Stimulated activated CD4-positive, alpha-beta T cell treated with anti-CD3 and anti-CD28 coated beads, TNF-alpha, amount 100 ng/mL, for 48 hours (primary cell): ENCODE measurements at regions not wholly inside any gene's neighbourhood (a gene's known extent, or its start where the extent isn't known, plus 50 kb on each side); places are given as distances from the start of the nearest gene placed in this dataset.

Experiments used
- DNase-seq, 3 donors: peaks; one replicate each; pipeline ENCODE4 v3.0.0-alpha.2; 2020; ENCODE audit warnings: low read depth in 3 of 3

DNA sequence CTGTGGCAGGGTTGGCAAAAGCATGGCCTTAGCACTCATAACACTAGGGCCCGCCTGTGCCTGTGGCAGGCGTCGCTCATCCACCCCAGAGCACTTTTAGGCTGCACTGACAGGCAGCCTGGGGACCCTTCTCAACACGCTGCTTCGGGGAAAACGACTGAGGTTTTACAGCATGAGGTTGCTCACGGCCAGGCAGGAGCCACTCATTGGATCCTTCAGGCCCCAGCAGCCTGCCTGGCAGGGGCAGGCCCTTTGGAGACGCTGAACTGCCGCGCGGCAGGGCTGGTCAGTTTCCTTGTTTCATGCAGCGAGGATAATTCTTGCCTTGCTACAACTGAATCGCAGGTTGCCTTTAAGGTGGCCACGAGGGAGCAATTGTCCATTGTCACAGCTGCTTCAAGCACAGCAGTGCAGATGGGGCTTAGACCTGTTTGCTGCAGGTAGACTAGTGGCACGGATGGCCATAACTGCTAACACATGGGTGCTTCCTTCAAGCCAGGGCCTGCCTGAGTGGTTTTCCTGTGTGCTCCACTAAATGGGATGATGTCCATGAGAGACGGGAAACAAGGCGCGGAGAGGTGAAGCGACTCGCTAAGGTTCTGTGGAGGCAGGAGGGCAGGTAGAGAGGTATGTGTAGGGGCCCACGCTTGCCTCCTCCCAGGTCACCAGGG lies 49.9 kb upstream of the HS6ST1 start:
- no peak for DNase-seq

DNA sequence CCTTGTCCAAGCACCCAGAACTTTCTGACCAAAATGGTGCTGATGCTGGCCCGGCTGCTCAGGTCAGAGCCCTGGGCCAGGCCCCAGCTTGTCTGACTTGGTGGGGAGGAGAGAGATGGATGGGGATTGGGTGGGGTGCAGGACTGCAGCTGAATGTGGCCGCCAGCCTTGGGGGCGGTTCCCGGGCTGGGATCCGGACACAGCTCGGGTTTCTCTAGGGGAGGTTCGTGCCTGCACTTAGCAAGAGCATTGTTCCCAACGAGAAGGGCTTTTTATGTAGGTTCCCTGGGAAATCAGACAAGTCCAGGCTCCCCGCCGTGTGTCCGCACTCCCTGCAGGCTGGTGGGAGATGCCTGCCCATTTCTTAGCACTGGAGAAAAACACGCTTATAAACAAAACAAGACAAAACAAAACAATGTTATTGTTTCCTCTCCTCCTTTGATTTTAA lies 50.5 kb upstream of the HS6ST1 start:
- no peak for DNase-seq

DNA sequence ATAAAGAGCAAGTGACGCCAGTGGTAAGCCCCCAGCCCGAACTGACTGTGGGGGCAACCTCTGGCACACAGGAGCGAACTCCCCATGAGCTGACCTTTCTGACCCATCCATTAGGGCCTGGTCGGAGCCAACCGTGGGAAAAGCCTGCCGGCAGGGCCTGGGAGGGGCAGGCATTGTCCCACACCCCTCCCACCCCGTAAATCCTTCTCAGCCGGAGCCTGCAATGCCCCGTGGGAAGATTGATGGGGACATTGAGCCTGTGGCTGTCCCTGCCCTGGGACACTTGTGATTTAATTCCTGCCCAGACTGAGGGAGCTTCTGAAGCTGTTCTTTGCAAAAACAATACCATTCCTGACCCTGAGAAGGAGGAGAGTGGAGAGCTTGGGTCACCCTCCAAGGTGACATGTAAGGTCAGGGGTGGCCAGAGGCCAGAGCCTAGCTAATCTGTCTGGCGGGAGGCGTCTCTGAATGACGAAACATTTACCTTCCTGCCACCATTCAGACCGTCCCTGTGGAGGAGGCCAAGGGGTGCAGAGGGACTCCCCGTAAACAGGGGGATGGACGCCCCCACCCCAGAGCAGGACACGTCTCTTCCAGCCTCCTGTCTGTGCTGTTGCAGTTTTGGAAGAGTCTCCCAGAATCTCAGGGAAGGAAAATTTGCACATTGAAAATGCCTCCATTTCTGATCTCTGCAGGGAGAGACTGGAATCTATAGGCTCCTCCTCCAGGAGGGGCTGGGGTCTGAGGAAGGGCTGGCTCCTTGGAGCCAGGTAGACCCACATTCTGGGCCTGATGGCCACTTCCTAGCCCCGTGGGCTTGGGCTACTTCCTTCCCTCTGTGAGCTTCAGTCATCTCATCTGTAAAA lies 51.2 kb upstream of the HS6ST1 start:
- DNase-seq = no peak

DNA sequence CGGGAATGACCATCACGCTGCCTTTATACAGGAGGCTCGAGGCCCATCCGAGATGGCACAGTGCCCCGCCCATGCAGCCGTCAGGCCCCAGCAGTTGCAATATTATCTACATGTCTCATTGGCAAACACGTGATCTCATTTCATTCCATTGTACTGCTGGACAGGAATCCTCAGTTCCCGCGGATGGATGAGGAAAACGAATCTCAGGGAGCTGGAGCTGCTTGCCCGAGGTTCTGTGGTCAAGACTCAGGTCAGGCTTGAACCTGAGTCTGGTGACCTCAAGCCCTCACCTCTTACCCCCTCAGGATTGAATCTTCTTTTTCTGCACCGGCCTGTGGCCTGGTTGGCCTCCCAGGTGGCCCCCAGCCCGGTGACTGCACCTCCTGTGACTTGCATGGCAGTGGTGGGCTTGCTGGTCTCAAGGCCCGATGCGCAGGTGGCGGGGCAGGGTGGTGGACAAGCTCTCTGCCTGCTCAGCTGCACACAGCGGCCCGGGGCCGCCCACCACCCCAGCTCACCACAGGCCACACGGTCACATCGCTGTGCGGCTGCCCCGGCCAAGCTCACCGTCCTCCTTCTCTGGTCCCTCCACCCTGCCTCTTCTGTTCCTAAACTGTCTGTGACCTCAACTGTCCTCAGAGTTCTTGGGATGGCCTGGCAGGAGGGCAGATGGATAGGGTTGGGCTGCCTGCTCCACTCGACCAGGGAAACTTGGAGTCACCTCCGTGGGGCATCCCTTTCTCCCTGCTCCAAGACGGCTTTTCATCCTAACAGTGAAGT lies 52.0 kb upstream of the HS6ST1 start:
- DNase-seq = no peak

DNA sequence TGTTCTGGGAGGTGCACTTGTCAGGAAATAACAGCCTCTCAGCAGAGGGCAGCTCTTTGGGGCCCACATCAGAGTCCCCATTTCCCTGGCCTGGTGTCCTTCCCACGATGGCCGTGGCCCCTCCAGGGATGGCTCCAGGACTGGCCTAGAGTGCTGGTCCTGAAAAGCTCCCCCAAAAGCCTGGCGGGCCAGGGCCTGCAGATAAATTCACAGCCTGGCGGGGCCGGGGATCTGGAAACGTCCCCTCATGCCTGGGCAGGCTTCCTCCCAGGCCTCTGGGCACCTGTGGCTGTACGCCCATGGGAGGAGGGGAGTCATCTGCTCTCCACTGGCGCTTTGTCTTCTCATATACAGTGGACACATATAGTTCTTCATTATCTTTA lies 52.6 kb upstream of the HS6ST1 start:
- DNase-seq = no peak

DNA sequence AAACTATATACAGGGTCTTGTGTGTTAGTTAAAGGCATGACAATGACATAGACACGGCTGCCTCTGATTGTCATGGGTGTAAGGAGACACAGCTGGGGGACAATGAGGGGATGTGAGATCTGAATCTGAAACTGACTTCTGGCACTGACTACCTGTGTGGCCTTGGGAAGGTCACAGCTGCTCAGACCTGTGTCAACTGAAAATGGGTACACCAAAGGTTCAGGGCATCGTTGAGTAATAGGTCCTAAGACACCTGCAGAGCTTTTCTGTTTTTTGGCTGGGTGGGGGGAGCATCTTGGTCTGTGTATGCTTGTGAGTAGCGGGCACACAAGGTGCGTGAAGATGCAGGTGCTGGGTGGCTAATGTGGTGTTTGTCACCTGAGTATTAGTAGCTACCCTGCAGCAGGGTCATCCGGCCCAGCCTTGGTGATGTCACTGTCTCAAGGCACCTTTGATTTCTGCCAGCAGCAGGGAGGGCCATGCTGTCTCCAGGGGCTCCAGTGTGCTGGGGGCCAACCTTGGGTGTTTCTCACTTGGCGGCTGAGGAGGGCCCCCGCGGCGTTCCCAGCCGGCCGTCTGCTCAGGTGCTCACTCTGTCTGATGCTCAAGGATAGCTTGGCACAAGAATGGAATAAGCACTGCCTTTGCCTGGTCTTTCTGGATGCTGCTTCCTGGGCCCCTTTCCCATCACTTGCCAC lies 53.1 kb upstream of the HS6ST1 start:
- DNase-seq = no peak

DNA sequence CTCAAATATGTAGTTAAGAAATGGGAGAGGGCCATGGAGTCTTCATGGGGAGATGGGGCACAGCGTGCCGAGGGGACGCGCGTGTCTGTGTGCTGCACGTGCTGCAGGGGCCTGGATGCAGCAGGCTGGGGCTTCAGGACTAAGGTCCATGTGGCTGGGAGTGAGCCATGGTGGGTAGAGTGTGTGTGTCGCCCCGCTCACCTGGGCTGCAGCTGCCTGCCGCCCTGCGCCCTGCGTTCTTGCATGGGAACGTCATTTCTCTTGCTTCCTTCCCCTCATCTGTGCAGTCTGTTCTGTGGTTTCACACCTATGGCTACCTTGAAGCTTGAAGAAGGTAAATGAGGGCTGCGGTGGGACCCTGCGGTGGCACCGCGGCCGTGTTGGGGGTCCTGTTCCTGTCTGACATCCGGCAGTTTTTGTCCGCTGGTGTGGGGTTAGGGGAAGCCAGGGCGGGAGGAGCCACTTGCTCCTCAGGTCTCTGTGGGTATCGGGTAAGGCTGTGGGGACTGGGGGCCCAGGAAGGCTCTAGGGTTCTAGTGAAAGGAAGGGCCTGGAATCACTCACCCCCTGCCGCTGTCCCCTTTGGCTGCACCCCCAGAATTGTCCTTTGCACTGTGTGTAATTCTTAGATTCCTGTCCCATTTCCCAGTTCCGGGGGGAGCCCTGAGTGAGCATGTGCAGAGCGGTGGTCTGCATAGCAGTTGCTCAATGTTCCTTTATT lies 54.1 kb upstream of the HS6ST1 start:
- DNase-seq = no peak

DNA sequence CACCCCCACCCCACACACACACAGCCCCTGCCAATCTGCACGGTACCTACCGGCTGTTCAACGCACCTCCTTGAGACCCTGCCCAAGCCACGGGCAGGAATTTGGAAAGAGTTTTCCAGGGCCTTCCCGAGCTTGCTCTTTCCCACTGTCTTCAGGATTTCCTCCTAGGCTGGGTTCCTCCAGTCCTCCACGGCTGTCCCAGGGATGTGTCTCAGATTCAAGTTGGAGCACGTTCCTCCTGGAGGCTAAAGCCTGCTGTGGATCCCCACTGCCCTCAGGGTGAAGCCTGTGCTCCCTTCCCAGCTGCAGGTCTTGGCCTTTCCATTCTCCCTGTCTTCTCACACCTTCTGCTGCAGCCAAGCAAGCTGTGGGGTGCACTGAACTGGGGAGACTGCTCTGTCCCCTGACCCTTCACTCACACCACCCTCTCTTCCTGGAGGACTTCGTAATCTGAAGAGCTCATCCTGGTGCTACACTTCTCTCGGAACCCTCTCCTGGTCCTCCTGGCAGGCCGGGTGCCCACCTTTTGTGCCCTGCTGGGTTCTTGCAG lies 54.9 kb upstream of the HS6ST1 start:
- DNase-seq = no peak

DNA sequence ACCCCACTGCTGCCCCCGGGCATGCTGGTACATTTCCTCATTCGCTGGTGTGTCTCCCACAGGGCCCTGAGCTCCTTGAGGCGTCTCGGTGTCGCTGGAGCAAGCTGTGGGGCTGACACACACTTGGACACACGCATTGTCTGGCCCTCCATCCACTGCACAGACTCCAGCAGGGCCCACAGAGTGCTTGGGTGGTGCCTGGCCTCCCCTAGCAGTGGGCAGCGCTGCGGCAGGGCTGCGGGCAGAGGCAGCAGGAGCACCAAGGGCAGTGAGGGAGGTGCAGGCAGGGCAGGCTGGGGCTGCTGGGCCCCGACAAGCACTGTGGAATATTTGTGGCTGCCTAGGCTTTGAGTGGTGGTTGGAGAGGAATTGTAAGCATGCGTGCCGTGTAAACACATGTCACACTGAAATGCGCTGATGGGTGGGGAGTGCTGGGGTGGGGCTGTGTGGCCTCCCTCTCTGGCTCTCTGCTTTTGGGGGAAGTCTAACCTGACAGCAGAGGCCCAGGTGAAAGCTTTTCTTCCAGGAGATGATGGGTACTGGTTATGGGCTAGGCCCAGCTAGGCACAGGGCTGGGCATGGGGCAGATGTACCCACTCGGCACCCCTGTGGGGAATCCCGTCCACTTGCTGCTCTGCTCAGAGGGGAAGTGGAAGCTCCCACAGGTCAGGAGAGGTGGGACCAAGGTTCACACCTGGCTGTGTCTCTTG lies 55.5 kb upstream of the HS6ST1 start:
- no peak for DNase-seq

DNA sequence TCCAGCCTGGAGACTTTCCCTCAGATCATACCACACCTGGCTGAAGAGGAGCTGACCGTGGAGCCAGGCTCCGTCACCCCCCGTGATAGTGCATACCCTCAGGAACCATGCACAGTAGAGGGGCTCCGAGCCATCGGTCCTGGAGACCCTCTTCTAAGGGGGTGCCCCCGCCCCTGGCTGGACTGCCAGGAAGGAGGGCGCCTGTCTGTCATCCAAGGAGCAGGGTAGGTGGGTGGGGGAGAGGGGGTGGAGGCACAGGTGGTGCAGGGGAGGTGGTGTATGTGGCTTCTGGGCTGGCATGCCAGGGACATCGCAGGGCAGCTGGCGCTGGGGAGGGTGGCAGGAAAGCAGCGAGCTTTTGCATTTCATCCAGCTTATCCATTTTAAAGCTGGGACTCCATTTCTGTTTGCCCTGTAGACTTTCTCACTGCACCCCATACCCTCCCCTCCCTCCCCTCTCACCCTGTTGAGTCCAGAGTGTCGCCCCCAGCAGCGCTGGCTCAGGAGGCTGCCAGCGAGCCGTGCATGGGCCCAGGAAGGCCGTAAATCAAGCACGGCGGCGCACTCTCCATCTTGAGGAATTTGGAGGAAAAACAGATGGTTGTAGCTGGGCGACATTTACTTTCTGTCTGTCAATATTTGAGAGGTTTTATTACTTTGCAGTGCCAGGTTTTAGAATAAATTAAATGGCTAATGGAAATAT lies 56.2 kb upstream of the HS6ST1 start:
- no peak for DNase-seq

DNA sequence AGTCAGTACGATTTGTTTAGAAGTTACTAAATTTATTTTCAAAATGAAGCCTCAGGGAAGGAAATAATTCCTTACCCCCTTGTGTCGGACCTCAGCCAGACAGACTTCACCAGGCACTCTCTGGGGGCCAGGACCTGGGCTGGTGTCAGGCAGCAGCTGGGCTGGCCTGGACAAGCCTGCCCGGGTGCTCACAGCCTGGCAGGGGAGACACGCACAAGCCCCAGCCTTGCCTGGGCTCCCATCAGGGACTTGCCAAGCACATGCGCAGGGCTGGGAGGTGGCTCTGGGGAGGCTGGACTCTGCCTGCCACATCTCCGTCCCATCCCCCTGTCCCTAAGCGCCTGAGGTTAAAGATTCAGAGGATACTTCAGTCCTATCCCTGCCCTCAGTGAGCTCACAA lies 56.8 kb upstream of the HS6ST1 start:
- DNase-seq = no peak

DNA sequence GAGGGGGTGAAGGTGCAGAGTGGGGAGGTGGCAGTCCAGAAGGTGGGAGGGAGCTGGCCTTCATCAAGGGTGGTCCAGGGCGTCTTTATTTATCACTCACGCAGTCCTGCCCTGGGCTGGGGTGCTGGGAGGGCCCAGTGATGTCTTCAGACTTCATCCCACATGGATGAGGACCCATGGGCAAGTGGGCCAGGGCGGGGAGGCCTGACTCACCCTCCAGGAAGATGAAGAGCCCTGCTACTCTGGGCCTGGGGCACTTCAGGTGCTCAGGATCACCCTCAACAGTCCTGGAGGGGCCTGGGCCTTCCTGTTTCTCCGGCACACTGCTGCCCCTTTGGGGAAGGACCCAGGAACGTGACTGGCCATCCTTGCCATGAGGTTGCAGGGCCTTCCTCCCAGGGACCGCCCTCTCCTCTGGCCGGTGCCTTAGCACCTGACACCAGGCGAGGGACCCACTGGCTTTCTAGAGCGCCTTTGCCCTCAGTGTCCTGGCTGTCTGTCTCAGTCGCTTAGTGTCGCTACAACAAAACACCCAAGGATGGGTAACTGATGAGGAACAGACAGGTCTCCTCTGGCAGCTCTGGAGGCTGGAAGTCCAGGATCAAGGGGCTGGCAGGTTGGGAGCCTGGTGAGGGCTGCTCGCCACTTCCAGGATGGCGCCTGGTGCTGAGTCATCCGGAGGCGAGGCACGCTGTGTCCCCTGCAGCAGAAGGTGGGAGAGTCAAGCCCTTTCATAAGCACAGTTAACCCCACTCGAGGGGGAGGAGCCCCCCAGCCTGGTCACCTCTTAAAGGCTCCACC lies 57.8 kb upstream of the HS6ST1 start:
- no peak for DNase-seq

DNA sequence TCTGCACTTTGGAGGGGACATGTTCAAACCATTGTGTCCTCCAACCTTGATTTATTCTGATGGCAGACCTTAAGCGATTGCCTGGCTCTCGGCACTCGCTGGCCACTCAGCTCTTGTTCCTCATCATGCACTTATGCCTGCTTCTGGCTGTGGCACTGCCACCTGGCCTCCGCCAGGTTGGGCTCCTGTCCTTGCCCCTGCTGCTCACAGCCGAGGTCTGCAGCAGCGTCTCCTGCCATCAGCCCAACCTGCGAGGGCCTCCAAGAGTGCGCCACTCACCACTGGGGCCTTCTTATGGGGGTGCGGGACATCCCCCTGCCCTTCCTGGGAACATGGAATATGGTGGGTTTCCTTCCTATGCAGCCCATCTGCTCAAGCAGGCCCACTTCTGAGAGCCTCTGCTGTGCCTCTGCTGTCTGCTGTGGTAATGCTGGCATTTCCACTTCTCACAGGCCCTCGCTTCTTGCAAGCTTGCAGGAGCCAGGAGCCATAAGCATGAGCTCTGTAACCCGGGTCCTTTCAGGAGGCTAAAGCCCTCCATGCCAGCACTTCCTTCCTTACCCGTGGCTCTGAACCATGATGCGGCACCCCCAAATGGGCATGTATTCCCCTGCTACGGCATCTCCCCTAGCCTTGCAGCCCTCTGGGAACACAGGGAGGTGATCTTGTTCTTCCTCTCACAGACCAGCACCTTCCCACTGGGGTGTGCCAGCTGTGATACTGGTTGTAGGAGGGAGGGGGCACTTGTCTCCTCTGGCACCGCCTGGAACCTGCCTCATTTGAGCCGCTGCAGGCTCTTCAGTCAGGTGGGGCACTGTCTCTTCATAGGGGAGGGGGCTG lies 58.6 kb upstream of the HS6ST1 start:
- DNase-seq = no peak

DNA sequence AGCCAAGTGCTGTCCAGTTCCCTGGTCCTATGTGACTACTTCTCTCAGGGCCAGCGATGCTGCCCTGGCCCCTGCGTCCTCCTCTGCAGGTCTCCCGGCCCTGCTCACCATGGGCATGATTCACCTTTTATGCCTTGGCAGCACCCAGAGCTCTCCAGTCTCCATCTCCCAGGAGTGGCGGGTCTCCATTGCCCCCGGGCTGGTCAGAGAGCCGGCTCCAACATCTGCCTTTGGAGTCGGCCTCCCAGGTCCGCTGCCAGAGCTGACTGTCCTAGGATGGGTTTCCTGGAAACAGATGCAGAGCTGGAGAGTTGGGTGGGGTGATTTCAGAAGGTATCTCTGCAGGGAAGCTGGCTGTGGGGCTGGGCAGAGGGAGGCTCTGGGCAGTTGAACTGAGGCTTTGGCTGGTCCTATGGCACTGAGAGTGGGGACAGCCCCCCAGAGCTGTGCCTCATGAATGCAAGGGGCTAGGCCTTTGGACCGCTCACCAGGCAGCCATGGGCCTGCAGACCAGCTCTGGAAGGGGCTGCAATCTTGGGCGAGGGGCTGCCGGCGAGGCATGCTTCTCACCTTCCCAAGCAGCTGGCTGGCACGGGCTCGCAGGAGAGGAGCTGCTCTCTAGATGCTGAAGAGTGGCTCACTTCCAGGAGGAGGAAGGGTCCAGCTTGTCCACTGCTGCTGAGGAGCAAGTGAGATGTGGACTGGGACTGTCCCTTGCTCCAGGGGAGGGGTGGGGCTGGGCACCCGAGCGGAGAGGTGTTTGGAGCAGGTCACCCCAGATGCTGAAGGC lies 59.8 kb upstream of the HS6ST1 start:
- DNase-seq = no peak

DNA sequence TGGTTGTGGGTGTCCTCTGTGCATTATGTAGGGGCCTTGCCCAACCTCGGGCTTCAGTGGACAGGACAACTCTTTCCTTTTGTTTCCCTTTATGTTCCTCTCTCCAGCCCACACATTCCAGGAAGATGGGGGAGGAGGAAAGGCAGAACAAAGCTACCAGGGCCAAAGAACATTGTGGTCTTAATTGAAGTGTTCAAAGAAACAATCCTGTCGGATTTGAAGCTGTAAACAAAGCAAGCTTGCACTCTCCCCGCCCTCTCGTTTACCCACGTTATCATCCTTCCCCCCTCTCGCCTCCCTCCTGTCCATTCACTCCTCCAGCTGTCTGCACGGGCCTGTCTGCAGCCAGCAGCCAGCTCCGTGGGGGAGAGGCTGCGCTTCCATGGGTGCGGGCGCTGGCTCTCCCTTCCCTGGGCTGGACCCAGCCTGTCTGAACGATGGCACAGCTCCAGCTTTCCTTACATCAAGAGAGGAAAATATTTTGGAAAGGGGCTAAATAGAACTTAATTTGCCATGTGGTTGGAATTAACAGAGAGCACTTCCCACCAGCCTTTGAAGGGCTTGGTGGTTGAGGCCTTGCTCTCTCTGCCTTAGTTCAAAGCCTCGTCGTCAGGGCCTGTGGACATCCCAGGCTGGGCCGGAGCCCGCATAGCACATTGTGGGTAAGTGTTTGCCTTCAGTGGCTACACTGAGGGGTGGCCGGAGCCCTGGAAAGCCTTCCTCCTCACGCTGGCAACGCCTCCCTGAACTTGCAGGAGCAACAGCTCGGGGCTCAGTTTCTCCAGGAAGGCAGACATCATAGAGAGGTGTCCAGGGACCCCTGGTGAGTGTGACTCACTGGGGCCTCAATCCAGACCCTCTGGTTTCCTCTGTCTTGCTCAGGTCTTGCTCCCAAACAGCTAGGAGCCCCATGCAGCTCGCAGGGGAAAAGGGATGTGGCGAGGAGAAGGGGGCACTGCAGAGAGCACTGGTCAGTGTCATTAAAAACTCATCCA lies 60.6 kb upstream of the HS6ST1 start:
- no peak for DNase-seq
